ENCODE measurements at regions not wholly inside any gene's neighbourhood (a gene's known extent, or its start where the extent isn't known, plus 50 kb on each side); places are given as distances from the start of the nearest gene placed in this dataset.
"Not testable (repeated sequence)": the region's sequence is repeated elsewhere in the genome, so short reads cannot be mapped to it uniquely, and the experiment has no call there.

DNA sequence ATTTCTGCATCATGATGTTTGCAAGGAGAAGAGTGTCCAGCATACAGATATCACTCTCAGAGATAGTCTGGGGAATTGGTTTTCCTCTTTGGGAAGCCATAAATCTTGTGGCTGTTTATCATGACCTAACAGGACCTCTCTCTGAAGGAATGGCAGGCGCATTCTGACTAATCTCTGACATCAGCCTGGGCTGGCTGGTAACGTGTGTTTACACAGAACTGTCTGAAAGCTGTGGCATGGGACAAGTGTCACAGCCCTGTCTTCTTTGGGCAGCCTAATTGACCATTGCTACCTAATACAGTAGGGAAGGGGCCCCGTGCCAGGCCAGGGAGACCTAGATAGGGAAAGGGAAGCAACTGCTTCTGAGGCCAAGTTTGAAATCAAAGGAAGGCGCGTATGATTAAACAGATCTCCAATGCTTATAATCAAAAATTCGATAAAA, 73.9 kb upstream of the CABCOCO1 start:
- TF ChIP-seq, protein P1, sequence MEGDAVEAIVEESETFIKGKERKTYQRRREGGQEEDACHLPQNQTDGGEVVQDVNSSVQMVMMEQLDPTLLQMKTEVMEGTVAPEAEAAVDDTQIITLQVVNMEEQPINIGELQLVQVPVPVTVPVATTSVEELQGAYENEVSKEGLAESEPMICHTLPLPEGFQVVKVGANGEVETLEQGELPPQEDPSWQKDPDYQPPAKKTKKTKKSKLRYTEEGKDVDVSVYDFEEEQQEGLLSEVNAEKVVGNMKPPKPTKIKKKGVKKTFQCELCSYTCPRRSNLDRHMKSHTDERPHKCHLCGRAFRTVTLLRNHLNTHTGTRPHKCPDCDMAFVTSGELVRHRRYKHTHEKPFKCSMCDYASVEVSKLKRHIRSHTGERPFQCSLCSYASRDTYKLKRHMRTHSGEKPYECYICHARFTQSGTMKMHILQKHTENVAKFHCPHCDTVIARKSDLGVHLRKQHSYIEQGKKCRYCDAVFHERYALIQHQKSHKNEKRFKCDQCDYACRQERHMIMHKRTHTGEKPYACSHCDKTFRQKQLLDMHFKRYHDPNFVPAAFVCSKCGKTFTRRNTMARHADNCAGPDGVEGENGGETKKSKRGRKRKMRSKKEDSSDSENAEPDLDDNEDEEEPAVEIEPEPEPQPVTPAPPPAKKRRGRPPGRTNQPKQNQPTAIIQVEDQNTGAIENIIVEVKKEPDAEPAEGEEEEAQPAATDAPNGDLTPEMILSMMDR (IDR thresholded peaks at IDR 0.05) = no peak
- Histone ChIP-seq H3K36me3 (no peaks in the 10 kb centered on the region), H3K4me3 (no peak overlapping the region), H3K9me3 (peaks cover 0 to 3% (median 0%) of the 10 kb centered on the region in 3 donors), H3K27ac (no peak overlapping the region), H3K4me1 (no peaks in the 10 kb centered on the region), H3K27me3 (no peaks in the 10 kb centered on the region)
- intact Hi-C loops (cut with DNase I; ENCODE audit: low total_unique reads) = no loop called here
- no peak for DNase-seq

DNA sequence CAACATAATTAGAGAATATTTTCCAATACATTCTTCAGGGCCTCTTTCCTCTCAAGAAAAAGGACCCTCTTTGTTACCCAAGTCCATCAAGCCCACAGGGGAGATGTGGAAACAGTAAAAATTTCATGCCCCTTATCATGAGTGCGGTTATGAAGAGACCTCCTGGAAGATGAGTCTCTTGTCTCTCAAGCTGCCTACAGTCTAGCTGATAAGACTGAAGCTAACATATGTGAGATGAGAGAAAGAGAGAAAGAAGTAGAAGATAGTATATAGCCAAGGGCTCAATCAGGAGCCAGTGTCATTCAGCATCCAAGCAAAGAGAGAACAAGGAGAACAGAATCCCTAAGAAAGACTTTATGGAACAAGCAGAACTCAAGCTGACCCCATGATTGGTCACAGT, 75.9 kb upstream of the CABCOCO1 start:
- Histone ChIP-seq H3K27me3 (no peaks in the 10 kb centered on the region), H3K9me3 (peaks cover 0 to 3% (median 0%) of the 10 kb centered on the region in 3 donors), H3K36me3 (no peaks in the 10 kb centered on the region), H3K4me1 (no peaks in the 10 kb centered on the region), H3K4me3 (no peak overlapping the region), H3K27ac (no peak overlapping the region)
- intact Hi-C loops (cut with DNase I; ENCODE audit: low total_unique reads) = no loop called here
- DNase-seq = no peak
- TF ChIP-seq, protein P1 (IDR thresholded peaks at IDR 0.05) = no peak

DNA sequence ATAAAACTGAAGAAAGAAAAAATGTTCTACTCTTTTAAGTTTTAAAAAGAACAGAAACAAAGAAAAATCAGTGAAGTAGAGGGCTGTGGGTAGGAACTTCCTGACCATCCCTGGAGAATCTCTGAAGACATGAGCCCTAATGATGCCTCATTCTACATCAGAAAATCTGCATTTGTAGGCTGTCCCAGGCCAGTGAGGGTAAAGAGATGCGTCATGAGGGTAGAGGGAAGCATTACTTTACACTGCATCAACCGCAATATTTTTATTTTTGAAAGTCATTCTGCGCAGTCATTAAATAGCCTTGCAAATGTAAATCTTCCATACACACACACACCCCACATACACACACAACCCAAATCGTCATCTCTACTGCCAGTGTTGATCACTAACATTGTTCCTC, 82.1 kb upstream of the CABCOCO1 start:
- Histone ChIP-seq H3K4me1 (no peaks in the 10 kb centered on the region), H3K27ac (no peak overlapping the region), H3K36me3 (no peaks in the 10 kb centered on the region), H3K27me3 (no peaks in the 10 kb centered on the region), H3K4me3 (no peak overlapping the region), H3K9me3 (peaks cover 0 to 3% (median 0%) of the 10 kb centered on the region in 3 donors)
- intact Hi-C loops (cut with DNase I; ENCODE audit: low total_unique reads) = no loop called here
- TF ChIP-seq, protein P1 (IDR thresholded peaks at IDR 0.05) = no peak
- no peak for DNase-seq

DNA sequence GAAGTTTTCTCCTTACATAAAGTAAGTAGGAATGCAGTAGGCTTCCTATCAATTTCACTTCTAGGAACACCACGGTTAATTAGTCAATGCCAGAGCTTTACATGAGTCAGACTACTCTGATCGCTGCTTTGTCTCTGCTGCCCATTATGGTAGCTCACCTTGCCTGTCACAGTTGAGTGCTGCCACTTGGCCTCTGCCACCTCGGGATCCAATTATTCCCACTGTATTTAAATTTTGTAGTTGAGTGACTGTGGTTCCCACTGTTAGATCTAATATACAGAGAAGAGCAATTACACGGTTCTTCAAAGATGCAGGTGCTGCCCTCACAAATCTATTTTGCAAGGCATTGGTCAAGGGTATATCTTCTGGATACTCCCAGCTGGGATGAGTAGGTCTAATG, 92.5 kb upstream of the CABCOCO1 start:
- H3K36me3 ChIP-seq; intact Hi-C loops (cut with DNase I; ENCODE audit: low total_unique reads); H3K4me3 ChIP-seq; H3K27ac ChIP-seq; DNase-seq; H3K4me1 ChIP-seq; H3K27me3 ChIP-seq: not testable (repeated sequence)
- H3K9me3 ChIP-seq = peaks cover 0 to 18% (median 4%) of the 10 kb centered on the region in 3 donors

DNA sequence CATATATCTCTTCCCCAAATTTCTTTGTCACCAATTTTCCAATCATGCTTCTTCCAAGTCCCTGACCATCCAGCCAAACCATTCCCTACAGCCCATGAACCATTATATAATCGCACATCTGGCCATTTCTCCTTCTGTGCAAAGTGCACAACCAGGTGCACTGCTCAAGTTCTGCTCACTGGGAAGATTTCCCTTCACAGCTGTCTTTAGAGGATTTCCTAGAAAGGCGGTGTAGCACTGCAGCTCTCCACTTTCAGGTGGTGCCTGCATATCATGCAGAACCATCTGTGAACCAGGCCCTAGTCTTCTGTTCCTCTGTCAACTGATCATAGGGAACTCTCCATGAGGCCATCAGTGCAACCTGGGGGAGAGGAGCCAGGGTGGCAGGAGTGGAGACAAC, 95.0 kb upstream of the CABCOCO1 start:
- H3K27me3 ChIP-seq = no peaks in the 10 kb centered on the region
- intact Hi-C loops (cut with DNase I; ENCODE audit: low total_unique reads) = no loop called here
- no peak overlapping the region for H3K27ac ChIP-seq
- H3K36me3 ChIP-seq = no peaks in the 10 kb centered on the region
- no peaks in the 10 kb centered on the region for H3K4me1 ChIP-seq
- H3K9me3 ChIP-seq = peaks cover 0 to 18% (median 4%) of the 10 kb centered on the region in 3 donors
- DNase-seq = no peak
- TF ChIP-seq, protein P1 (IDR thresholded peaks at IDR 0.05) = no peak
- no peak overlapping the region for H3K4me3 ChIP-seq

DNA sequence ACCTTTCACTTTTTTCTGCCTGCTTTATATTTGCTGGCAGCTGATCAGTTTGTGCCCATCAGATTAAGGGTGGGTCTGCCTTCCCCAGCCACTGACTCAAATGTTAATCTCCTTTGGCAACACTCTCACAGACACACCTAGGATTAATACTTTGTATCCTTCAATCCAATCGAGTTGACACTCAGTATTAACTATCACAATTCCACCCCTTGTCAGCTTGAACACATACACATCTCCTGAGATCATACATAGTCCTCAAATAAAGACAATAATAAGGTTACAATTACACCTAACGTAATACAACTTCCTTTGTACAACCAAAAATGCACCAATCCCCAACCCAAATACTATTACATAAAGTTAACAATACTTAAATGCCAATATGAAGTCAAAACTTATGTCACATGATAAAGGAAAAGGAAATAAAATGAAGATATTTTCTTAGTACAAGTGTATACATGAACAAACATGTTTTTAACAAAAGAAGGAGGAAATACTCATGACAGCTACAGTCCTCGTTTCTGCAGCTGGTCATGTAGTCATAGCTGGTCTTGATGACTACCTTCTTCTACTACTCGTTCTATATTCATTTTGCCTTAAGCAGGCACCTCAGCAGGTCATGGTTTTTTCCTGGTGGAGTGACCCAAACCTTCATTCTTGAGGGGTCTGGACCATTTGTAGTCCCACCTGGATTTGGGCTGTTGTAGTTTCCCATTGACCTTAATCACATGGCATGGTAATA, 96.7 kb upstream of the CABCOCO1 start:
- H3K36me3 ChIP-seq = no peaks in the 10 kb centered on the region
- H3K27ac ChIP-seq = no peak overlapping the region
- TF ChIP-seq, protein P1 (IDR thresholded peaks at IDR 0.05) = no peak
- no peak for DNase-seq
- H3K27me3 ChIP-seq = no peaks in the 10 kb centered on the region
- peaks cover 0 to 18% (median 4%) of the 10 kb centered on the region in 3 donors for H3K9me3 ChIP-seq
- H3K4me1 ChIP-seq = no peaks in the 10 kb centered on the region
- intact Hi-C loops (cut with DNase I; ENCODE audit: low total_unique reads) = no loop called here
- H3K4me3 ChIP-seq = no peak overlapping the region

All from tibial artery (tissue), 4 donors.